GM23338 (cell line): ENCODE measurements at regions not wholly inside any gene's neighbourhood (a gene's known extent, or its start where the extent isn't known, plus 50 kb on each side); places are given as distances from the start of the nearest gene placed in this dataset.

Source experiments
- ATAC-seq: fragments of 200-7000 bp; cut with Tn5 transposase; 3 replicates; pipeline ENCODE4 v1.9.1; 2020
- DNase-seq: peaks from one replicate; pipeline ENCODE4 v3.0.0-alpha.2; 2015; ENCODE audit warnings: low spot score
- H2AFZ ChIP-seq: fragments of 200-600 bp; sonication (generic); 2 replicates; pipeline ENCODE4 v1.8.0; 2016; ENCODE audit warnings: antibody characterized with exemption, mild to moderate bottlenecking, moderate library complexity
- H3F3A ChIP-seq: fragments of 200-600 bp; sonication (generic); replicated peaks from 2 replicates; pipeline ENCODE4 v1.8.0; 2017; ENCODE audit warnings: antibody characterized with exemption, mixed run types, low read depth
- H3K27ac ChIP-seq: fragments of 200-600 bp; sonication (generic); 2 replicates; pipeline ENCODE4 v1.6.1; 2016; ENCODE audit warnings: low read depth
- H3K27me3 ChIP-seq: fragments of 200-600 bp; sonication (generic); 2 replicates; pipeline ENCODE4 v1.8.0; 2016; ENCODE audit warnings: mild to moderate bottlenecking, mixed run types, moderate library complexity; ENCODE audit not compliant: insufficient read depth
- H3K36me3 ChIP-seq: fragments of 200-600 bp; sonication (generic); 2 replicates; pipeline ENCODE4 v1.8.0; 2016; ENCODE audit warnings: mild to moderate bottlenecking; ENCODE audit not compliant: insufficient read depth
- H3K4me1 ChIP-seq: fragments of 200-600 bp; sonication (generic); 2 replicates; pipeline ENCODE4 v1.8.0; 2016; ENCODE audit warnings: mild to moderate bottlenecking, moderate library complexity; ENCODE audit not compliant: insufficient read depth
- H3K4me2 ChIP-seq: fragments of 200-600 bp; sonication (generic); 2 replicates; pipeline ENCODE4 v1.7.1; 2017; ENCODE audit warnings: mixed run types
- H3K4me3 ChIP-seq: fragments of 200-600 bp; sonication (generic); 2 replicates; pipeline ENCODE4 v1.6.1; 2016; ENCODE audit warnings: mixed run types
- H3K79me2 ChIP-seq: fragments of 200-600 bp; sonication (generic); replicated peaks from 2 replicates; pipeline ENCODE4 v1.8.0; 2017; ENCODE audit warnings: mild to moderate bottlenecking; ENCODE audit not compliant: insufficient read depth
- H3K9me2 ChIP-seq: fragments of 200-600 bp; sonication (generic); 2 replicates; pipeline ENCODE4 v1.8.0; 2017; ENCODE audit not compliant: insufficient read depth
- H4K20me1 ChIP-seq: fragments of 200-600 bp; sonication (generic); replicated peaks from 2 replicates; pipeline ENCODE4 v1.8.0; 2017; ENCODE audit warnings: mild to moderate bottlenecking; ENCODE audit not compliant: insufficient read depth
- H3K27ac Mint-ChIP-seq: 2 replicates; pipeline ENCODE4 v1.8.0; 2020; ENCODE audit warnings: inconsistent platforms, mild to moderate bottlenecking, moderate library complexity, mixed read lengths
- H3K27me3 Mint-ChIP-seq: 3 replicates; pipeline ENCODE4 v1.8.0; 2022; ENCODE audit warnings: low read depth, mild to moderate bottlenecking, moderate library complexity, mixed read lengths, inconsistent platforms; ENCODE audit not compliant: insufficient read depth, poor library complexity
- H3K36me3 Mint-ChIP-seq: 3 replicates; pipeline ENCODE4 v1.8.0; 2021; ENCODE audit warnings: low read depth, mild to moderate bottlenecking, inconsistent platforms, moderate library complexity, mixed read lengths
- H3K4me1 Mint-ChIP-seq: 3 replicates; pipeline ENCODE4 v1.8.0; 2020; ENCODE audit warnings: mild to moderate bottlenecking, inconsistent platforms, mixed read lengths
- H3K4me3 Mint-ChIP-seq: 3 replicates; pipeline ENCODE4 v1.8.0; 2021; ENCODE audit warnings: moderate library complexity, mild to moderate bottlenecking, inconsistent platforms, mixed read lengths
- H3K9me3 Mint-ChIP-seq: 3 replicates; pipeline ENCODE4 v1.8.0; 2020; ENCODE audit warnings: moderate library complexity, mild to moderate bottlenecking, inconsistent platforms, mixed read lengths
- EZH2 ChIP-seq: fragments of 200-600 bp; sonication (generic); IDR thresholded peaks from one replicate; pipeline ENCODE4 v1.8.0; 2017; ENCODE audit warnings: antibody characterized with exemption, mild to moderate bottlenecking, low read depth; ENCODE audit not compliant: unreplicated experiment
- JUNB ChIP-seq: IDR thresholded peaks from one replicate; pipeline ENCODE4 v1.6.1; 2016; ENCODE audit warnings: antibody characterized with exemption; ENCODE audit not compliant: unreplicated experiment
- POLR2AphosphoS5 ChIP-seq: IDR thresholded peaks from 2 replicates; pipeline ENCODE4 v1.6.1; 2016; ENCODE audit warnings: antibody characterized with exemption, low read depth
- ZNF114 ChIP-seq: fragments of 250-450 bp; sonication (Bioruptor Pico); IDR thresholded peaks from 2 replicates; pipeline ENCODE4 v1.5.0; 2020; ENCODE audit warnings: mild to moderate bottlenecking, moderate library complexity
- ZNF331 ChIP-seq: fragments of 250-450 bp; sonication (Bioruptor Pico); IDR thresholded peaks from 2 replicates; pipeline ENCODE4 v1.5.0; 2020; ENCODE audit warnings: low read depth, mild to moderate bottlenecking, moderate library complexity
- ZNF462 ChIP-seq: fragments of 250-450 bp; sonication (Bioruptor Pico); IDR thresholded peaks from 2 replicates; pipeline ENCODE4 v1.5.0; 2020; ENCODE audit warnings: mild to moderate bottlenecking, moderate library complexity
- TF ChIP-seq, protein P1 (sequence below): IDR thresholded peaks from one replicate; pipeline ENCODE4 v1.6.1; 2018; ENCODE audit warnings: antibody characterized with exemption; ENCODE audit not compliant: unreplicated experiment

DNA sequence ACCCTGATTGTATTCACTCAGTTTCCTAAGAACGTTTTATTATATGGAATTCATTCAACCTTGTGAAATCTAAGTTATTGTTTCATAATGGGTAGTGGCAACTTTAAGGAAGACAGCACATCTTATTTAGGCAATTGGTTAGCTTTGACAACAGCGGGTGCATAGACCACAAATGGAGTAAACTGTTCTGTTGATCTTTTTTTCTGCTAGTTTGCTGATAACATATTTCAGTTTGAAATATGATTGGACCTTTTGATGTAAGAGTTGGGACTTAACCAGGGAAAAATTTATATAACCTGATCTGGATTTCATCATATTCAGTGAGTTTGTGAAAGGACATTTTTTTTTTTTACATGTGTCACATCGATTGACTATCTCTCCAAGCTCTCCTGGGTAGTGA, 151.7 kb downstream of the HLX start:
- Mint-ChIP-seq H3K9me3 (no peaks in the 10 kb centered on the region), H3K4me1 (peaks cover 5% of the 10 kb centered on the region), H3K27me3 (no peaks in the 10 kb centered on the region), H3K36me3 (no peaks in the 10 kb centered on the region), H3K27ac (no peak overlapping the region), H3K4me3 (no peak overlapping the region)
- ATAC-seq: no peak
- H3K4me1 ChIP-seq: peaks cover 3% of the 10 kb centered on the region; the same call in 1 of the 2 replicates
- no peaks in the 10 kb centered on the region for H3K79me2 ChIP-seq
- H3K27me3 ChIP-seq: no peaks in the 10 kb centered on the region
- TF ChIP-seq ZNF114 (no peak), EZH2 (no peak), POLR2AphosphoS5 (no peak), ZNF331 (no peak), ZNF462 (CRISPR knock-in tag) (no peak), JUNB (no peak)
- TF ChIP-seq, protein P1, sequence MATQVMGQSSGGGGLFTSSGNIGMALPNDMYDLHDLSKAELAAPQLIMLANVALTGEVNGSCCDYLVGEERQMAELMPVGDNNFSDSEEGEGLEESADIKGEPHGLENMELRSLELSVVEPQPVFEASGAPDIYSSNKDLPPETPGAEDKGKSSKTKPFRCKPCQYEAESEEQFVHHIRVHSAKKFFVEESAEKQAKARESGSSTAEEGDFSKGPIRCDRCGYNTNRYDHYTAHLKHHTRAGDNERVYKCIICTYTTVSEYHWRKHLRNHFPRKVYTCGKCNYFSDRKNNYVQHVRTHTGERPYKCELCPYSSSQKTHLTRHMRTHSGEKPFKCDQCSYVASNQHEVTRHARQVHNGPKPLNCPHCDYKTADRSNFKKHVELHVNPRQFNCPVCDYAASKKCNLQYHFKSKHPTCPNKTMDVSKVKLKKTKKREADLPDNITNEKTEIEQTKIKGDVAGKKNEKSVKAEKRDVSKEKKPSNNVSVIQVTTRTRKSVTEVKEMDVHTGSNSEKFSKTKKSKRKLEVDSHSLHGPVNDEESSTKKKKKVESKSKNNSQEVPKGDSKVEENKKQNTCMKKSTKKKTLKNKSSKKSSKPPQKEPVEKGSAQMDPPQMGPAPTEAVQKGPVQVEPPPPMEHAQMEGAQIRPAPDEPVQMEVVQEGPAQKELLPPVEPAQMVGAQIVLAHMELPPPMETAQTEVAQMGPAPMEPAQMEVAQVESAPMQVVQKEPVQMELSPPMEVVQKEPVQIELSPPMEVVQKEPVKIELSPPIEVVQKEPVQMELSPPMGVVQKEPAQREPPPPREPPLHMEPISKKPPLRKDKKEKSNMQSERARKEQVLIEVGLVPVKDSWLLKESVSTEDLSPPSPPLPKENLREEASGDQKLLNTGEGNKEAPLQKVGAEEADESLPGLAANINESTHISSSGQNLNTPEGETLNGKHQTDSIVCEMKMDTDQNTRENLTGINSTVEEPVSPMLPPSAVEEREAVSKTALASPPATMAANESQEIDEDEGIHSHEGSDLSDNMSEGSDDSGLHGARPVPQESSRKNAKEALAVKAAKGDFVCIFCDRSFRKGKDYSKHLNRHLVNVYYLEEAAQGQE: no peak
- no peak for DNase-seq
- no peaks in the 10 kb centered on the region for H3F3A ChIP-seq
- no peak overlapping the region for H3K4me3 ChIP-seq
- H3K9me2 ChIP-seq: peaks cover 6% of the 10 kb centered on the region; the same call in 1 of the 2 replicates
- H3K4me2 ChIP-seq: no peak overlapping the region
- no peaks in the 10 kb centered on the region for H4K20me1 ChIP-seq
- H3K36me3 ChIP-seq: no peaks in the 10 kb centered on the region
- no peak overlapping the region for H3K27ac ChIP-seq
- no peak overlapping the region for H2AFZ ChIP-seq
